IMR-90 (cell line): ENCODE measurements at regions not wholly inside any gene's neighbourhood (a gene's known extent, or its start where the extent isn't known, plus 50 kb on each side); places are given as distances from the start of the nearest gene placed in this dataset.

Experiments
- BHLHE40 ChIP-seq: fragments of 150-350 bp; IDR thresholded peaks from 2 replicates; pipeline ENCODE4 v1.6.1; 2016; ENCODE audit warnings: mild to moderate bottlenecking, low read depth, low read length
- CEBPB ChIP-seq: IDR thresholded peaks from 2 replicates; pipeline ENCODE4 v1.6.1; 2012; ENCODE audit warnings: low read depth, low read length, improper control_type of control experiment
- CHD1 ChIP-seq: IDR thresholded peaks from 2 replicates; pipeline ENCODE4 v1.6.1; 2012; ENCODE audit warnings: low read depth, low read length, improper control_type of control experiment
- MAFK ChIP-seq: IDR thresholded peaks from 2 replicates; pipeline ENCODE4 v1.6.1; 2012; ENCODE audit warnings: low read depth, low read length, improper control_type of control experiment
- MAZ ChIP-seq: IDR thresholded peaks from 2 replicates; pipeline ENCODE4 v1.6.1; 2012; ENCODE audit warnings: low read depth, mild to moderate bottlenecking, low read length, improper control_type of control experiment, moderate library complexity, borderline replicate concordance
- NFE2L2 ChIP-seq: fragments of 150-350 bp; IDR thresholded peaks from 2 replicates; pipeline ENCODE4 v1.6.1; 2016; ENCODE audit warnings: low read depth, mild to moderate bottlenecking, low read length
- POLR2A ChIP-seq: IDR thresholded peaks from 2 replicates; pipeline ENCODE4 v1.6.1; 2012; ENCODE audit warnings: mild to moderate bottlenecking, low read depth, low read length
- RAD21 ChIP-seq: IDR thresholded peaks from 2 replicates; pipeline ENCODE4 v1.6.1; 2012; ENCODE audit warnings: low read length, improper control_type of control experiment
- RCOR1 ChIP-seq: IDR thresholded peaks from 2 replicates; pipeline ENCODE4 v1.6.1; 2012; ENCODE audit warnings: mild to moderate bottlenecking, low read length, improper control_type of control experiment; ENCODE audit not compliant: insufficient replicate concordance
- RFX5 ChIP-seq: IDR thresholded peaks from 2 replicates; pipeline ENCODE4 v1.8.0; 2012; ENCODE audit warnings: low read depth, mild to moderate bottlenecking, low read length, moderate library complexity
- SMC3 ChIP-seq: fragments of 150-350 bp; IDR thresholded peaks from 2 replicates; pipeline ENCODE4 v1.6.1; 2016; ENCODE audit warnings: low read depth, mild to moderate bottlenecking, antibody characterized with exemption, low read length, moderate library complexity
- TF ChIP-seq, protein P1 (sequence below): conservative IDR thresholded peaks from 2 replicates; pipeline ENCODE4 v1.5.1; 2012; ENCODE audit warnings: mild to moderate bottlenecking, low read depth, low read length, improper control_type of control experiment
- TF ChIP-seq, protein P2 (sequence below): fragments of 150-350 bp; IDR thresholded peaks from 2 replicates; pipeline ENCODE4 v1.6.1; 2017; ENCODE audit warnings: mild to moderate bottlenecking, antibody characterized with exemption, low read length, low read depth

DNA sequence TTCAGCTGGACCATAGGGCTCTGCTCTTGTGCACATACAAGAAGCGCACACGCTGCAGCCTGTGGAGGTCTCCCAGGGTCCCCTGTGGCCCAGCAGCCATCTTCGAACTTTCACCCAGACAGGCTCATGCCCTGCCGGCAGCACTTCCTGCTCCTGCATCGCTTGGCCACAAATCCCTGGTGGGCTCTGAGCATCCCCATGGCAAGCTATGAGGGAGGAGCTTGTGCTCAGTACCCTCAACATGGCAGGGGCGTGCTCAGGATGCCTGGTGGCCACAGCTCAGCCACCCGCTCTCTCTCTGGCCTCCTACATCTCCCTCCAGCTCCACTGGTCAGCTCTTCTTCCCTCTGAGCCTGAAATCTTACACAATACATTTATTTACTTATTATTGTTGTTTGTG lies 63.7 kb downstream of the IRX2 start:
- TF ChIP-seq, protein P1, sequence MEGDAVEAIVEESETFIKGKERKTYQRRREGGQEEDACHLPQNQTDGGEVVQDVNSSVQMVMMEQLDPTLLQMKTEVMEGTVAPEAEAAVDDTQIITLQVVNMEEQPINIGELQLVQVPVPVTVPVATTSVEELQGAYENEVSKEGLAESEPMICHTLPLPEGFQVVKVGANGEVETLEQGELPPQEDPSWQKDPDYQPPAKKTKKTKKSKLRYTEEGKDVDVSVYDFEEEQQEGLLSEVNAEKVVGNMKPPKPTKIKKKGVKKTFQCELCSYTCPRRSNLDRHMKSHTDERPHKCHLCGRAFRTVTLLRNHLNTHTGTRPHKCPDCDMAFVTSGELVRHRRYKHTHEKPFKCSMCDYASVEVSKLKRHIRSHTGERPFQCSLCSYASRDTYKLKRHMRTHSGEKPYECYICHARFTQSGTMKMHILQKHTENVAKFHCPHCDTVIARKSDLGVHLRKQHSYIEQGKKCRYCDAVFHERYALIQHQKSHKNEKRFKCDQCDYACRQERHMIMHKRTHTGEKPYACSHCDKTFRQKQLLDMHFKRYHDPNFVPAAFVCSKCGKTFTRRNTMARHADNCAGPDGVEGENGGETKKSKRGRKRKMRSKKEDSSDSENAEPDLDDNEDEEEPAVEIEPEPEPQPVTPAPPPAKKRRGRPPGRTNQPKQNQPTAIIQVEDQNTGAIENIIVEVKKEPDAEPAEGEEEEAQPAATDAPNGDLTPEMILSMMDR: no peak
- TF ChIP-seq POLR2A (no peak), RAD21 (no peak), MAZ (no peak), RCOR1 (no peak), CEBPB (no peak), BHLHE40 (no peak), MAFK (no peak), CHD1 (no peak), SMC3 (no peak), RFX5 (no peak), NFE2L2 (no peak)
- TF ChIP-seq, protein P2, sequence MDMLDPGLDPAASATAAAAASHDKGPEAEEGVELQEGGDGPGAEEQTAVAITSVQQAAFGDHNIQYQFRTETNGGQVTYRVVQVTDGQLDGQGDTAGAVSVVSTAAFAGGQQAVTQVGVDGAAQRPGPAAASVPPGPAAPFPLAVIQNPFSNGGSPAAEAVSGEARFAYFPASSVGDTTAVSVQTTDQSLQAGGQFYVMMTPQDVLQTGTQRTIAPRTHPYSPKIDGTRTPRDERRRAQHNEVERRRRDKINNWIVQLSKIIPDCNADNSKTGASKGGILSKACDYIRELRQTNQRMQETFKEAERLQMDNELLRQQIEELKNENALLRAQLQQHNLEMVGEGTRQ: no peak
